ENCODE measurements at regions not wholly inside any gene's neighbourhood (a gene's known extent, or its start where the extent isn't known, plus 50 kb on each side); places are given as distances from the start of the nearest gene placed in this dataset.

DNA sequence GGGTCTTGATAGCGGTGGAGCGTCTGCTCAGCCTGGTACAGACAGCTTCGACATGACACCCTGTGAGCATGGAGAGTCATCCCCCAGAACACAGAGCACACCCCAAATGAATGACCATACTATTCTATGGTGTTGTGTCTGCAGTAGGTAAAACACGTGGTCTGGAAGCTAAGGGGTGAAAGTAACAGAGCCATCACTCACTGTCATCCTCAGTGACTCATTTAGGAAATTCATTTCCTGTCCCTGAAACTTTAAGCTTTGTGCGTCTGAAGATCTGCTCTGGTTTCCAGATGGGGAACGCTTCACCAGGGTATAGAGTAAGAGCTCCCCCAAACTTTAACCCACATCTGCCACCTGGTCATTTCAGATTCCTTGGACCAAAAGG lies 94.8 kb upstream of the DISP3 start:
- no peaks in the 10 kb centered on the region for H3K36me3 ChIP-seq (ENCODE audit: control insufficient read depth, insufficient read depth, low read length)
- H3K4me3 ChIP-seq (ENCODE audit: low read depth, low read length): no peak overlapping the region
- ChIA-PET CTCF (interaction anchor here (1.0 kb wide), 1 partner anchor 46 kb away, joined by 3 read pairs; no protein-coding TSS in a partner anchor), POLR2A (no interaction called here)
- DNase-seq (ENCODE audit: low read depth): no peak
- TF ChIP-seq, protein P1, sequence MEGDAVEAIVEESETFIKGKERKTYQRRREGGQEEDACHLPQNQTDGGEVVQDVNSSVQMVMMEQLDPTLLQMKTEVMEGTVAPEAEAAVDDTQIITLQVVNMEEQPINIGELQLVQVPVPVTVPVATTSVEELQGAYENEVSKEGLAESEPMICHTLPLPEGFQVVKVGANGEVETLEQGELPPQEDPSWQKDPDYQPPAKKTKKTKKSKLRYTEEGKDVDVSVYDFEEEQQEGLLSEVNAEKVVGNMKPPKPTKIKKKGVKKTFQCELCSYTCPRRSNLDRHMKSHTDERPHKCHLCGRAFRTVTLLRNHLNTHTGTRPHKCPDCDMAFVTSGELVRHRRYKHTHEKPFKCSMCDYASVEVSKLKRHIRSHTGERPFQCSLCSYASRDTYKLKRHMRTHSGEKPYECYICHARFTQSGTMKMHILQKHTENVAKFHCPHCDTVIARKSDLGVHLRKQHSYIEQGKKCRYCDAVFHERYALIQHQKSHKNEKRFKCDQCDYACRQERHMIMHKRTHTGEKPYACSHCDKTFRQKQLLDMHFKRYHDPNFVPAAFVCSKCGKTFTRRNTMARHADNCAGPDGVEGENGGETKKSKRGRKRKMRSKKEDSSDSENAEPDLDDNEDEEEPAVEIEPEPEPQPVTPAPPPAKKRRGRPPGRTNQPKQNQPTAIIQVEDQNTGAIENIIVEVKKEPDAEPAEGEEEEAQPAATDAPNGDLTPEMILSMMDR (IDR thresholded peaks at IDR 0.05; ENCODE audit: insufficient read depth, low read depth, low read length): no peak
- peaks cover 1% of the 10 kb centered on the region; the same call in 1 of the 2 replicates for H3K27me3 ChIP-seq (ENCODE audit: control insufficient read depth, insufficient read depth, low read length)

DNA sequence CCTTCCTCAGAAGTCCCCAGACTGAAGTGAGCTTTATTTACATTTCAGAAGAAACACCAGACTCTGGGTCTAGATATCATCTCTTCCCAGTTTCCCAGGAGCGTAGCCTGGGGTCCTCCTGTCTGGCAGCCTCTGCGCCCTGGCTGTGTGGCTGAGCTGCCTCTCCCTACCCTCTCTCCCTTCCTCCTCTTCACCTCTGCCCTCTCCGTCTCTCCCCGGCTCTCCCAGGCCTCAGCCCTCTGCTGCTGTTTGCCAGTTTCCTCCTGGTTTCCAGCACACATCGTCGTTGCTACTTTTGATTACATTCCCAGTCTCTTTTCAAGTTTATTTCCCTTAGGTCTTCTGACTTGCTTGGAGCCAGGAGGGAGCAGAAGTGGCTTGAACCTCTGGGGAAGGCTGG lies 91.1 kb upstream of the DISP3 start:
- Histone ChIP-seq H3K27me3 (ENCODE audit: control insufficient read depth, insufficient read depth, low read length) (peaks cover under 1% of the 10 kb centered on the region; the same call in 1 of the 2 replicates), H3K36me3 (ENCODE audit: control insufficient read depth, insufficient read depth, low read length) (no peaks in the 10 kb centered on the region), H3K4me3 (ENCODE audit: low read depth, low read length) (no peak overlapping the region)
- ChIA-PET POLR2A (no interaction called here), CTCF (no interaction called here)
- no peak for DNase-seq (ENCODE audit: low read depth)
- TF ChIP-seq, protein P1 (IDR thresholded peaks at IDR 0.05; ENCODE audit: insufficient read depth, low read depth, low read length): no peak

DNA sequence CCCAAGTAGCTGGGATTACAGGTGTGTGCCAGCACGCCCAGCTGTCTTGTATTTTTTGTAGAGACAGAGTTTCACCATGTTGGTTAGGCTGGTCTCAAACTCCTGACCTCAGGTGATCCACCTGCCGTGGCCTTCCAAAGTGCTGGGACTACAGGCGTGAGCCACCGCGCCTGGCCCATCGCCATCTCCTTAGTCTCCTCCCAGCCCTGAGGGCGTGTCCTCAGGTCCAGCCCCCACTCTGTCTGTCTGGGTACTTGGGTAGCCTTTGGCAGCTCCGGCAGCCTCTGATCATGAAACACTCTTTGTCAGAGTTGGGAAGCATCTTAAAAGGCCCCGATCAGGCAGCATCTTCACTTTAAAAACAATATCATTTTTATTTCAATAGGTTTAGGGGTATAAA lies 90.3 kb upstream of the DISP3 start:
- TF ChIP-seq, protein P1 (IDR thresholded peaks at IDR 0.05; ENCODE audit: insufficient read depth, low read depth, low read length): no peak
- DNase-seq (ENCODE audit: low read depth): no peak
- no peaks in the 10 kb centered on the region for H3K36me3 ChIP-seq (ENCODE audit: control insufficient read depth, insufficient read depth, low read length)
- H3K4me3 ChIP-seq (ENCODE audit: low read depth, low read length): no peak overlapping the region
- POLR2A ChIA-PET: no interaction called here
- CTCF ChIA-PET: no interaction called here
- H3K27me3 ChIP-seq (ENCODE audit: control insufficient read depth, insufficient read depth, low read length): no peaks in the 10 kb centered on the region; the same call in 1 of the 2 replicates

DNA sequence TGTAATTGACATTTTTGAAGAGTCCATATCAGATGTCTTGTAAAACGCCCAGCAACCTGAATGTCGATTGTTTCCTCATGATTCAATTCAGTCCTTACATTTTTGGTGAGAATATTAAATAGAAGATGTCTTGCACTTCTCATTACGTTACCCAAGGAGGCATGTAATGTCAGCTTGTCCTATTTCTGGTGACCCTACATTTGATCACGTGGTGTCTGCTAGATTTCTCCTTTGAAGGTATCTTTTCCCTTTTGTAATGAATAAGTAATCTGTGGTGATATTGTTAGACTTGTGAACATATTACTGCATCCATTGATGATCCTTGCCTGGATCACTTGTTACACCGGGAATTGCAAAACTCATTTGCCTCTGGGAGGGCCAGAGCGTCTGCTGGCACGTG lies 87.6 kb upstream of the DISP3 start:
- ChIA-PET POLR2A (no interaction called here), CTCF (no interaction called here)
- DNase-seq (ENCODE audit: low read depth): no peak
- Histone ChIP-seq H3K27me3 (ENCODE audit: control insufficient read depth, insufficient read depth, low read length) (peaks cover 2% of the 10 kb centered on the region; the same call in 1 of the 2 replicates), H3K36me3 (ENCODE audit: control insufficient read depth, insufficient read depth, low read length) (no peaks in the 10 kb centered on the region), H3K4me3 (ENCODE audit: low read depth, low read length) (no peak overlapping the region)
- TF ChIP-seq, protein P1 (IDR thresholded peaks at IDR 0.05; ENCODE audit: insufficient read depth, low read depth, low read length): no peak

DNA sequence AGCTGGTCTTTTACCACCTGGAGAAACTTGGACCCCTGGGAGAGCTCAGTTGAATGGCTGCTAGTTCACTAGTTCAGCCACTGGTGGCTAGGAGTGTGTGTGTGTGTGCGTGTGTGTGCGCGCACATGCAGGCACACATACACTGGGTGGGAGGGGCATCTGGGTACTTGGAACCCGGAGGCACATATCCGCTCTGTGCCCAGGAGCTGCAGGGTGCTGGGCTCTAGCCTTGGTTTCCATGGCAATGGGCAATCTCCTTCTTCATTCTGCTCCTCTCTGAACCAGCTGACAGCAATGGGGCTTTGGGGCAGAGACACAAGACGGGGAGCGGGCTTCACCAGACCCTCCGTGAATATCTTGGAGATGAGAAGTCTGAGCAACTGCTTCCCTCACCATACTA lies 87.1 kb upstream of the DISP3 start:
- no peaks in the 10 kb centered on the region for H3K36me3 ChIP-seq (ENCODE audit: control insufficient read depth, insufficient read depth, low read length)
- CTCF ChIA-PET: no interaction called here
- POLR2A ChIA-PET: no interaction called here
- H3K27me3 ChIP-seq (ENCODE audit: control insufficient read depth, insufficient read depth, low read length): peaks cover 2% of the 10 kb centered on the region; the same call in 1 of the 2 replicates
- TF ChIP-seq, protein P1 (IDR thresholded peaks at IDR 0.05; ENCODE audit: insufficient read depth, low read depth, low read length): no peak
- no peak overlapping the region for H3K4me3 ChIP-seq (ENCODE audit: low read depth, low read length)
- no peak for DNase-seq (ENCODE audit: low read depth)

Measured in BJ (cell line).